Neural crest cell (in vitro differentiated cells): ENCODE measurements at regions not wholly inside any gene's neighbourhood (a gene's known extent, or its start where the extent isn't known, plus 50 kb on each side); places are given as distances from the start of the nearest gene placed in this dataset.
A peak's percentile ranks its signal among the peaks of the same experiment; 100 is the strongest.

Experiments used
- DNase-seq: peaks from one replicate; pipeline ENCODE4 v3.0.0; 2021; ENCODE audit warnings: low read depth, mixed read lengths, low spot score
- H3K27ac Mint-ChIP-seq: one replicate; pipeline ENCODE4 v1.8.0; 2021; ENCODE audit warnings: mild to moderate bottlenecking, mixed read lengths; ENCODE audit not compliant: unreplicated experiment
- H3K27me3 Mint-ChIP-seq: 2 replicates; pipeline ENCODE4 v1.8.0; 2021; ENCODE audit warnings: low read depth, mild to moderate bottlenecking, mixed read lengths
- H3K36me3 Mint-ChIP-seq: 2 replicates; pipeline ENCODE4 v1.8.0; 2021; ENCODE audit warnings: low read depth, mild to moderate bottlenecking, mixed read lengths
- H3K4me1 Mint-ChIP-seq: 2 replicates; pipeline ENCODE4 v1.8.0; 2021; ENCODE audit warnings: mixed read lengths
- H3K4me3 Mint-ChIP-seq: one replicate; pipeline ENCODE4 v1.8.0; 2021; ENCODE audit warnings: mild to moderate bottlenecking, mixed read lengths
- H3K9me3 Mint-ChIP-seq: 2 replicates; pipeline ENCODE4 v1.8.0; 2021; ENCODE audit warnings: mixed read lengths
- CTCF ChIP-seq: fragments of 200-600 bp; sonication (generic); conservative IDR thresholded peaks from 2 replicates; pipeline ENCODE4 v1.5.0; 2021; ENCODE audit warnings: antibody characterized with exemption, mild to moderate bottlenecking

DNA sequence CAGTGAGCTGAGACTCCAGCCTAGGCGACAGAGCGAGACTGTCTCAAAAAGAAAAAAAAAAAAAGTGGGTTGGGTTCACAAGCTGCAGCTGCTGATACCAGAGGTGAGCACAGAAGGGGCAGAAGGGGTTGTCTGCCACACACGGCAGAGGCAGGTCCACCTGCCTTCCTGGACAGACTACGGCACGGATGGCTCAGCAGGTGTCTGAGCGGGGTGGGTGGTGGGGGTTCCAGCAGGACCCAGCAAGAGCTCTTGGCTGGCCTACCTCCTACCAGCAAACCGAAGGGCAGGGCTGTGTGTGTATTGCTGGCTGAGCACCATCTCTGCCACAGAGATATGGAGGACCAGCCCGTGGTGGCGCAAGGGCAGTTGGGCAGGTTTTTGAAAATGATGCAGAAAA lies 130.4 kb upstream of the ASB18 start:
- Mint-ChIP-seq H3K36me3 (peaks cover 14% of the 10 kb centered on the region), H3K27ac (no peak overlapping the region), H3K9me3 (peaks cover 6% of the 10 kb centered on the region), H3K4me3 (no peak overlapping the region), H3K27me3 (no peaks in the 10 kb centered on the region), H3K4me1 (peaks cover 45% of the 10 kb centered on the region)
- no peak for TF ChIP-seq CTCF
- DNase-seq: no peak

GRCh38 chr2:236395067-236395466 lies 130.9 kb upstream of the ASB18 start:
- no peaks in the 10 kb centered on the region for H3K27me3 Mint-ChIP-seq
- no peak for DNase-seq
- TF ChIP-seq CTCF: no peak
- peak overlapping the region; percentile 46 for H3K27ac Mint-ChIP-seq
- H3K9me3 Mint-ChIP-seq: peaks cover 2% of the 10 kb centered on the region
- peaks cover 40% of the 10 kb centered on the region for H3K4me1 Mint-ChIP-seq
- no peak overlapping the region for H3K4me3 Mint-ChIP-seq
- H3K36me3 Mint-ChIP-seq: peaks cover 9% of the 10 kb centered on the region

GRCh38 chr2:236396818-236397350 lies 132.7 kb upstream of the ASB18 start:
- no peaks in the 10 kb centered on the region for H3K9me3 Mint-ChIP-seq
- no peaks in the 10 kb centered on the region for H3K36me3 Mint-ChIP-seq
- no peaks in the 10 kb centered on the region for H3K27me3 Mint-ChIP-seq

GRCh38 chr2:236397681-236398080 lies 133.5 kb upstream of the ASB18 start:
- Mint-ChIP-seq H3K4me1 (peaks cover 40% of the 10 kb centered on the region), H3K4me3 (no peak overlapping the region), H3K36me3 (no peaks in the 10 kb centered on the region), H3K27ac (no peak overlapping the region), H3K9me3 (no peaks in the 10 kb centered on the region), H3K27me3 (no peaks in the 10 kb centered on the region)
- TF ChIP-seq CTCF: no peak
- no peak for DNase-seq

More at GRCh38 chr2:236396818-236397350, 132.7 kb upstream of the ASB18 start:
- TF ChIP-seq CTCF: no peak
- Mint-ChIP-seq H3K4me3 (no peak overlapping the region), H3K4me1 (peaks cover 38% of the 10 kb centered on the region), H3K27ac (peak overlapping the region; percentile 59)
- no peak for DNase-seq

DNA sequence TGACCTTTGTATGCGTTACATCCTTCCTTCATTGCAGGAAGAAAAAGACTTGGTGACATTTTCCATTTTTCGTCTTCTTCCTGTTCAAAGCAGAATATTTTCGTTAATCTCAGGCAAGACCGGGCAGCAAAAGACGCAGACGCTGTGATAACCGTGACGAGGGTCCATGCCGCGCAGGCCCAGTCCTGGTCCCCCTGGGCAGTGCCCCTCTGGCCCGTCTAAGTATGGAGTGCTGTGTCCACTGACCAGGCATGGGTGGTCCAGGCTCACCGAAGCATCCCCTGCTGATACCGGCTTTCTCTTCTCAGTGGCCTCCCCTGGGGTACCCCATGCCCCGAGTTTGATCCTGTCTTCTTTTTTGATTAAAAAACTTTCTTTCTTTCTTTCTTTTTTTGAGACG lies 135.2 kb upstream of the ASB18 start:
- peaks cover 44% of the 10 kb centered on the region for H3K4me1 Mint-ChIP-seq
- DNase-seq: no peak
- no peak for TF ChIP-seq CTCF
- H3K4me3 Mint-ChIP-seq: no peak overlapping the region
- H3K27ac Mint-ChIP-seq: no peak overlapping the region
- H3K36me3 Mint-ChIP-seq: no peaks in the 10 kb centered on the region
- H3K27me3 Mint-ChIP-seq: no peaks in the 10 kb centered on the region
- no peaks in the 10 kb centered on the region for H3K9me3 Mint-ChIP-seq
